Lung (tissue), 11 donors: ENCODE measurements at regions not wholly inside any gene's neighbourhood (a gene's known extent, or its start where the extent isn't known, plus 50 kb on each side); places are given as distances from the start of the nearest gene placed in this dataset.
A peak's percentile ranks its signal among the peaks of the same experiment; 100 is the strongest.

ENCODE experiments used
- ATAC-seq: fragments of 200-7000 bp; cut with Tn5 transposase; one replicate; pipeline ENCODE4 v1.9.1; 2020; ENCODE audit warnings: moderate number of reproducible peaks; ENCODE audit not compliant: insufficient read depth, low FRiP score
- DNase-seq, 3 donors: peaks; one replicate each; pipeline ENCODE4 v3.0.0-alpha.2; 2013 to 2017
- H3K27ac ChIP-seq, 2 donors: one replicate each; pipeline ENCODE4 v1.5.1; 2013; ENCODE audit warnings: mild to moderate bottlenecking in 2 of 2, moderate library complexity in 2 of 2, control low read depth in 1 of 2, inconsistent platforms in 1 of 2, low read depth in 1 of 2, low read length in 1 of 2
- H3K27me3 ChIP-seq, 3 donors: one replicate each; pipeline ENCODE4 v1.5.1; 2013; ENCODE audit warnings: low read length in 2 of 3; ENCODE audit not compliant: control insufficient read depth in 3 of 3, insufficient read depth in 3 of 3
- H3K36me3 ChIP-seq, 4 donors: one replicate each; pipeline ENCODE4 v1.5.1; 2013; ENCODE audit warnings: low read length in 4 of 4, mild to moderate bottlenecking in 1 of 4, moderate library complexity in 1 of 4; ENCODE audit not compliant: control insufficient read depth in 4 of 4, insufficient read depth in 4 of 4
- H3K4me1 ChIP-seq, 5 donors: one replicate each; pipeline ENCODE4 v1.5.1; 2013; ENCODE audit warnings: low read length in 5 of 5, mild to moderate bottlenecking in 2 of 5, moderate library complexity in 1 of 5; ENCODE audit not compliant: control insufficient read depth in 5 of 5, insufficient read depth in 5 of 5
- H3K4me3 ChIP-seq: one replicate; pipeline ENCODE4 v1.5.1; 2013; ENCODE audit warnings: mild to moderate bottlenecking, control low read depth, moderate library complexity
- H3K9ac ChIP-seq, 2 donors: one replicate each; pipeline ENCODE4 v1.5.1; 2013; ENCODE audit warnings: low read length in 2 of 2, control low read depth in 1 of 2; ENCODE audit not compliant: insufficient read depth in 1 of 2
- H3K9me3 ChIP-seq, 4 donors: one replicate each; pipeline ENCODE4 v1.5.1; 2013; ENCODE audit warnings: low read length in 3 of 4, mild to moderate bottlenecking in 1 of 4, moderate library complexity in 1 of 4; ENCODE audit not compliant: control insufficient read depth in 4 of 4, insufficient read depth in 3 of 4
- WGBS, 2 donors: extraction: QIAGEN DNeasy Blood & Tissue Kit; methylation state at CpG; one replicate each; pipeline ENCODE4 v1.1.7; 2013; 5-methylcytosine and 5-hydroxymethylcytosine counted together
- TF ChIP-seq, protein P1 (sequence below): IDR thresholded peaks from 2 replicates; pipeline ENCODE4 v1.5.1; 2012; ENCODE audit warnings: mild to moderate bottlenecking; ENCODE audit errors: control extremely low read depth, extremely low read depth
- donor health status: control.
- donor health status: control.
- donor health status: Bipolar disorder and iron deficiency.
- donor health status: healthy.
- donor health status: DM: yes; HTN: yes; CAD: no.

DNA sequence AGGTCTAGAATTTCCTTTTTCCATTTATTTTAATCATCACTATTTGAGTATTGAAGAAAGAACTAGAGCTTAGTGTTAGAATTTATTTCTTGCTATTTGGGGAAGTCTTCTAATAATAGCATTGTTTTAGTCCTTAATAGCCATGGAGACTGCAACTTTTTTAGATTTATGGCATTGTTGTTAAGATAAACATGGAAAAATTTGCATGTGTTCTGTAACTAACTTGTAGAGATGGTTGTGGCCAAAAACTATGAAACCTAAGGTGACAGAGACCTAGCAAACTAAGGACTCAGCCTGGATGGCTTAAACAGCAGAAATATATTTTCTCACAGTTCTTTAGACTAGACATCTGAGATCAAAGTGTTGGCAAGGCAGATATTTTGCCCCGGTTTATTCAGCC lies 246.4 kb downstream of the SPRY2 start:
- WGBS, 2 donors = 66 to 79% methylated on average over 1 of the region's 1 CpG
- ATAC-seq (no peak), DNase-seq (peak in 2 of 3 donors; percentile 72 to 73)

DNA sequence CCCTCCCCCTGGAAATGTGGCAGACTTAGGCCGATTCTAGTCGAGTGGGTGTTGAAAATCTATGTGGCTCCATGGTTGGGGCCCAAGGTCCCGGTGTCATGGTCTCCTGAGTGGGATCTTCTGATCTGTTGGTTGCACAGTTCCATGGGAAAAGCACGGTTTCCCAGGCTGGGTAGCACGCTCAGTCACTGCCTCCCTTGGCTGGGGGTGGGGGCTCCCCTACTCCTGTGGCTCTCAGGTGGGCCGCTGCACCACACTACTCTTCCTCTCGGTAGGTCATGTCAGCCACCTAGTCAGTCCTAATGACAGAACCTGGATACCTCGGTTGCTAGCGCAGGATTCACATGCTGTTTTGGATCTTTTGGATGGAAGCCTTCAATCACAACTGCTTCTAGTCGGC lies 247.0 kb downstream of the SPRY2 start:
- TF ChIP-seq, protein P1, sequence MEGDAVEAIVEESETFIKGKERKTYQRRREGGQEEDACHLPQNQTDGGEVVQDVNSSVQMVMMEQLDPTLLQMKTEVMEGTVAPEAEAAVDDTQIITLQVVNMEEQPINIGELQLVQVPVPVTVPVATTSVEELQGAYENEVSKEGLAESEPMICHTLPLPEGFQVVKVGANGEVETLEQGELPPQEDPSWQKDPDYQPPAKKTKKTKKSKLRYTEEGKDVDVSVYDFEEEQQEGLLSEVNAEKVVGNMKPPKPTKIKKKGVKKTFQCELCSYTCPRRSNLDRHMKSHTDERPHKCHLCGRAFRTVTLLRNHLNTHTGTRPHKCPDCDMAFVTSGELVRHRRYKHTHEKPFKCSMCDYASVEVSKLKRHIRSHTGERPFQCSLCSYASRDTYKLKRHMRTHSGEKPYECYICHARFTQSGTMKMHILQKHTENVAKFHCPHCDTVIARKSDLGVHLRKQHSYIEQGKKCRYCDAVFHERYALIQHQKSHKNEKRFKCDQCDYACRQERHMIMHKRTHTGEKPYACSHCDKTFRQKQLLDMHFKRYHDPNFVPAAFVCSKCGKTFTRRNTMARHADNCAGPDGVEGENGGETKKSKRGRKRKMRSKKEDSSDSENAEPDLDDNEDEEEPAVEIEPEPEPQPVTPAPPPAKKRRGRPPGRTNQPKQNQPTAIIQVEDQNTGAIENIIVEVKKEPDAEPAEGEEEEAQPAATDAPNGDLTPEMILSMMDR = no peak
- WGBS, 2 donors = 94 to 96% methylated on average over 10 of the region's 10 CpGs
- ATAC-seq (no peak), DNase-seq (no peak)
- Histone ChIP-seq H3K27me3 (no peaks in the 10 kb centered on the region), H3K27ac (no peak overlapping the region), H3K4me1 (peaks cover 0 to 4% (median 0%) of the 10 kb centered on the region in 5 donors), H3K9me3 (no peaks in the 10 kb centered on the region), H3K36me3 (no peaks in the 10 kb centered on the region), H3K9ac (no peak overlapping the region), H3K4me3 (no peak overlapping the region)

More for the DNA sequence above, 246.4 kb downstream of the SPRY2 start:
- no peaks in the 10 kb centered on the region for H3K36me3 ChIP-seq
- no peaks in the 10 kb centered on the region for H3K9me3 ChIP-seq
- no peak overlapping the region for H3K27ac ChIP-seq
- TF ChIP-seq, protein P1 = no peak
- peaks cover 0 to 4% (median 0%) of the 10 kb centered on the region in 5 donors for H3K4me1 ChIP-seq
- no peak overlapping the region for H3K4me3 ChIP-seq
- no peaks in the 10 kb centered on the region for H3K27me3 ChIP-seq
- peak overlapping the region in 1 of 2 donors; percentile 28 for H3K9ac ChIP-seq

DNA sequence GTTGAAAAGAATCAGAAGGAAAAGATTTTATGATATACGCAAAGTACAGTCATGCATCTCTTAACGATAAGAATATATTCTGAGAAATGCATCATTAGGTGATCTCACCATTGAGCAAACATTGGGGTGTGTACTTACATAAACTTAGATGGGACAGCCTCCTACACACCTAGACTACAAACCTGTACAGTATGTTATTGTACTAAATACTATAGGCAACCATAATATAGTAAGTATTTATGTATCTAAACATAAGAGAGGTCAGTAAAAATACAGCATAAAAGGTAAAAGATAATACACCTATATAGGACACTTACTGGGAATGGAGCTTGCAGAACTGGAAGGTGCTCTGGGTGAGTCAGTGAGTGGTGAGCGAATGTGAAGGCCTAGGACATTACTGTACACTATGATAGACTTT lies 254.6 kb downstream of the SPRY2 start:
- ATAC-seq = no peak
- H3K9me3 ChIP-seq = no peaks in the 10 kb centered on the region
- no peak for DNase-seq
- H3K27me3 ChIP-seq = no peaks in the 10 kb centered on the region
- TF ChIP-seq, protein P1 = no peak
- H3K36me3 ChIP-seq = no peaks in the 10 kb centered on the region
- no peak overlapping the region for H3K9ac ChIP-seq
- peaks cover 0 to 18% (median 0%) of the 10 kb centered on the region in 5 donors for H3K4me1 ChIP-seq
- H3K27ac ChIP-seq = no peak overlapping the region
- WGBS, 2 donors = 83 to 95% methylated on average over 3 of the region's 3 CpGs
- H3K4me3 ChIP-seq = no peak overlapping the region
